Esophagus muscularis mucosa (tissue), 4 donors: ENCODE measurements at regions not wholly inside any gene's neighbourhood (a gene's known extent, or its start where the extent isn't known, plus 50 kb on each side); places are given as distances from the start of the nearest gene placed in this dataset.
"Not testable (repeated sequence)": the region's sequence is repeated elsewhere in the genome, so short reads cannot be mapped to it uniquely, and the experiment has no call there.

Source experiments
- DNase-seq: peaks from one replicate; pipeline ENCODE4 v3.0.0-alpha.2; 2017; ENCODE audit errors: extremely low spot score
- H3K27ac ChIP-seq, 4 donors: fragments of 200-600 bp; sonication (generic); replicated peaks in 1 of 4; 1 replicate in 3 of 4; 2 replicates in 1 of 4; pipeline ENCODE4 v1.5.1; 2016 to 2019; ENCODE audit warnings: mild to moderate bottlenecking in 1 of 4
- H3K27me3 ChIP-seq, 4 donors: fragments of 200-600 bp; sonication (generic); one replicate each; pipeline versions ENCODE4 v1.5.1 to v1.6.0; 2016 to 2019
- H3K36me3 ChIP-seq, 4 donors: fragments of 200-600 bp; sonication (generic); one replicate each; pipeline ENCODE4 v1.5.1; 2016 to 2019
- H3K4me1 ChIP-seq, 4 donors: fragments of 200-600 bp; sonication (generic); one replicate each; pipeline ENCODE4 v1.5.1; 2016 to 2019
- H3K4me3 ChIP-seq, 4 donors: fragments of 200-600 bp; sonication (generic); 1 replicate in 2 of 4; 2 replicates in 2 of 4; pipeline ENCODE4 v1.5.1; 2016 to 2019; ENCODE audit warnings: mild to moderate bottlenecking in 4 of 4, moderate library complexity in 1 of 4
- H3K9me3 ChIP-seq, 4 donors: fragments of 200-600 bp; sonication (generic); 1 replicate in 3 of 4; 2 replicates in 1 of 4; pipeline ENCODE4 v1.5.1; 2016 to 2019
- EP300 ChIP-seq: sonication (generic); formaldehyde crosslinking; IDR thresholded peaks from one replicate; pipeline ENCODE4 v1.6.1; 2017; ENCODE audit warnings: antibody characterized with exemption
- POLR2A ChIP-seq: fragments of 450-650 bp; IDR thresholded peaks from one replicate; pipeline ENCODE4 v1.6.1; 2017; ENCODE audit warnings: antibody characterized with exemption, moderate library complexity, mild to moderate bottlenecking, low read depth
- POLR2AphosphoS5 ChIP-seq, 2 donors: sonication (generic); formaldehyde crosslinking; IDR thresholded peaks; one replicate each; pipeline ENCODE4 v1.6.1; 2017; ENCODE audit warnings: antibody characterized with exemption in 2 of 2
- WGBS: methylation state at CpG from one replicate; pipeline ENCODE4 v1.1.5; 2018; 5-methylcytosine and 5-hydroxymethylcytosine counted together
- intact Hi-C: fragments of 100-400 bp; cut with DNase I; formaldehyde crosslinking; loops from one replicate; pipeline ENCODE4 v1.15.1; 2023
- TF ChIP-seq, protein P1 (sequence below), 3 experiments: fragments of 200-600 bp in 2 of 3; fragments of 450-650 bp in 1 of 3; sonication (generic) in 2 of 3; IDR thresholded peaks; one replicate each; pipeline ENCODE4 v1.5.1; 2017 to 2019; ENCODE audit warnings: antibody characterized with exemption in 3 of 3, mild to moderate bottlenecking in 2 of 3, moderate library complexity in 1 of 3

DNA sequence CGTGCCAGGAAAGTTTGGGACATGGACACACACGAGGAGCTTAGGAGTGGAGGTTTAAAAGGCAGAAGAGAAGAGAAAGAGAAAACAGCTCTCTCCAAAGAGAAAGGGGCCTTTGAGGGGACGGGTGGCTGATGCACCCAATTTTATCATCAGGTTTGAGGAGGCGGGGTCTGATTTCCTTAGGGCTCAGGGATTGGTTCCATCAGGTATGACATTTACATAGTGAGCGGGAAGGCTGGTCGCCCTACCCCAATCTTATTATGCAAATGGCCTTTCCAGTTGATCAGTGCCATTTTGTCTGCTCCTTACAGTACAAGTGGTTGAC is 749.1 kb upstream of the TPTE start:
- intact Hi-C loops: no loop called here
- Histone ChIP-seq H3K36me3 (no peaks in the 10 kb centered on the region), H3K4me1 (no peaks in the 10 kb centered on the region), H3K27me3 (peaks cover 0 to 57% (median 0%) of the 10 kb centered on the region in 4 donors), H3K4me3 (no peak overlapping the region), H3K27ac (no peak overlapping the region), H3K9me3 (peaks cover 0 to 33% (median 7%) of the 10 kb centered on the region in 4 donors)
- no peak for DNase-seq
- TF ChIP-seq POLR2A (no peak), EP300 (no peak), POLR2AphosphoS5 (IDR thresholded peaks at IDR 0.05) (no peak)
- TF ChIP-seq, protein P1, sequence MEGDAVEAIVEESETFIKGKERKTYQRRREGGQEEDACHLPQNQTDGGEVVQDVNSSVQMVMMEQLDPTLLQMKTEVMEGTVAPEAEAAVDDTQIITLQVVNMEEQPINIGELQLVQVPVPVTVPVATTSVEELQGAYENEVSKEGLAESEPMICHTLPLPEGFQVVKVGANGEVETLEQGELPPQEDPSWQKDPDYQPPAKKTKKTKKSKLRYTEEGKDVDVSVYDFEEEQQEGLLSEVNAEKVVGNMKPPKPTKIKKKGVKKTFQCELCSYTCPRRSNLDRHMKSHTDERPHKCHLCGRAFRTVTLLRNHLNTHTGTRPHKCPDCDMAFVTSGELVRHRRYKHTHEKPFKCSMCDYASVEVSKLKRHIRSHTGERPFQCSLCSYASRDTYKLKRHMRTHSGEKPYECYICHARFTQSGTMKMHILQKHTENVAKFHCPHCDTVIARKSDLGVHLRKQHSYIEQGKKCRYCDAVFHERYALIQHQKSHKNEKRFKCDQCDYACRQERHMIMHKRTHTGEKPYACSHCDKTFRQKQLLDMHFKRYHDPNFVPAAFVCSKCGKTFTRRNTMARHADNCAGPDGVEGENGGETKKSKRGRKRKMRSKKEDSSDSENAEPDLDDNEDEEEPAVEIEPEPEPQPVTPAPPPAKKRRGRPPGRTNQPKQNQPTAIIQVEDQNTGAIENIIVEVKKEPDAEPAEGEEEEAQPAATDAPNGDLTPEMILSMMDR (IDR thresholded peaks at IDR 0.05): no peak
- 54% methylated on average over 6 of the region's 6 CpGs for WGBS

DNA sequence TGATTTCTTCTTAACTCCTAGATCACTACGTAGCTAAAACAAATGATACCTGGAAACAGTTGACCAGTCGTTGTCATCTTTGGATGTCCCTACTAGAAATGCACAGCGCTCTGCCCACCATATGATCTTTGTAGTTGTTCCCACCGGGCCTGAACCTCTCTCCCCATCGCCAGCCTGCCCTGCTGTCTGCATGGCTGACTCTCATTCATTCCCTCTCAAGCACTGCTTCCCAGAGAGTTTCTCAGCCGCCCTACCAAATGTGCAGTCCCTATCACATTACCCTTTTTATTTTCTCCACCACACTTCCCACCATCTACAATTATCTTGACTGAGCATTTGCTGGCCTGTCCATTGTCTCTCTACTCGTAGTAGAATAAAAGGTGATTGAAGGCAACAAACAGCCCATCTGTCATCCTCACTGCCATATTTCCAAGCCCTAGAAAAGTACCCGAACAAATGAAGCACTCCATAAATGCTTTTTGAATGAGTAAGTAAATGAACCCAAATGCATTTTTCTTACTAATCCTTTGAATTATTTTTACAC is 748.4 kb upstream of the TPTE start:
- H3K36me3 ChIP-seq, H3K27ac ChIP-seq, H3K4me1 ChIP-seq, H3K4me3 ChIP-seq, intact Hi-C loops: not testable (repeated sequence)
- Histone ChIP-seq H3K9me3 (peaks cover 0 to 27% (median 4%) of the 10 kb centered on the region in 4 donors), H3K27me3 (peaks cover 0 to 51% (median 0%) of the 10 kb centered on the region in 4 donors)
- WGBS: 63% methylated on average over 8 of the region's 8 CpGs
- peak; percentile 92 for DNase-seq

DNA sequence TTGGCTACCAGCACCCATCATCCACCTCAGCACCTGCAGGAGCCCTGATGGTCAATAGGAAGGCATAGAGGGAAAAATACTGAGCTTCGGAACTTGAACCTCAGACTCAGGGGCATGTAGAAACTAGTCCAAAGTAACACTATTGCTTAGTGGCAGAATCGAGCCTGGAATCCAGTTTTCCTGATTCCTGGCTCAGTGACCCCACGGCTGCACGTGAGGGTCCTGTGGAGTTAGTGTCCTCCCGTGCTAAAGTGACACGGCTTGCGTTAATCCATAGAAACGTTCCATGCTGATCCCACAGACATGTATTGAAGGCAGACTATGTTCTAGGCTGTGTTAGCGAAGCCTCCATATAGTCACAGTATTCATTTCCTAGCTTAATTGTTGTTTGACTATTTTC is 747.0 kb upstream of the TPTE start:
- no peaks in the 10 kb centered on the region for H3K36me3 ChIP-seq
- no peak overlapping the region for H3K27ac ChIP-seq
- H3K9me3 ChIP-seq: peaks cover 0 to 23% (median 0%) of the 10 kb centered on the region in 4 donors
- no peaks in the 10 kb centered on the region for H3K4me1 ChIP-seq
- peak; percentile 92 for DNase-seq
- H3K4me3 ChIP-seq: no peak overlapping the region
- intact Hi-C loops: no loop called here
- peaks cover 0 to 51% (median 0%) of the 10 kb centered on the region in 4 donors for H3K27me3 ChIP-seq
- TF ChIP-seq, protein P1 (IDR thresholded peaks at IDR 0.05): no peak
- TF ChIP-seq EP300: no peak
- TF ChIP-seq POLR2A: no peak
- TF ChIP-seq POLR2AphosphoS5 (IDR thresholded peaks at IDR 0.05): no peak
- WGBS: 65% methylated on average over 9 of the region's 9 CpGs

DNA sequence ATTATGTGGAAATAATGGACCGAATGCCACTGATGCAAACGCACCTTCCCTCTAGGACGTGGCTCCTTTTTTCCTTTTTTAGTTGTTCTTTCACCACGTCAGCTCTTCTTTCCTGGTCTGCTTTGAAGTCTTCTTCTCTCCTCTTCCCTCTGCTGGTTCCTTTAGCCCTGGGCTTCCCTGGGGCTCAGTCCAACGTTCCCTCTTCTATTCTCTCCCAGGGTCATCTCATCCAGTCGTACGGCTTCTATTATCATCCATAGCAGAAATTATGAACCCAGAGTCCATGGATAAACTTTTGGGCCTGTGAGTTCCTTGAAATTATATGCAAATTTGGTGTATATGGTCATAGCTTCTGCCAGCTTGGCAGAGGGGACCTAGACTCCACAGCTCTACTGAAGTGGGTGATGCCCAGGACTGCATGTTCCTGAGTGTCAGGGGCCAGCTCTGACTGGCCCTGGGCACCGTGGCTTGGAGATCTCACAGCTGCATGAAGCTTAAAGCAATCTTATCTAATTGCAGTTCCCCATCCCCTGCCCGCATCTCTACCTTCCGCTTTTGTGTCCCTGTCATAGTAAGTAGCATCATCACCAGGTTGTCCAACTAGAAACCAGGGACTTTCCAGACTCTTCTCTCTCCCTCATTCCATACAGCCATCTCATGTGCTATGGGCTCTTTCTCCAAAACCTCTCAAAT is 746.3 kb upstream of the TPTE start:
- DNase-seq: peak; percentile 91

DNA sequence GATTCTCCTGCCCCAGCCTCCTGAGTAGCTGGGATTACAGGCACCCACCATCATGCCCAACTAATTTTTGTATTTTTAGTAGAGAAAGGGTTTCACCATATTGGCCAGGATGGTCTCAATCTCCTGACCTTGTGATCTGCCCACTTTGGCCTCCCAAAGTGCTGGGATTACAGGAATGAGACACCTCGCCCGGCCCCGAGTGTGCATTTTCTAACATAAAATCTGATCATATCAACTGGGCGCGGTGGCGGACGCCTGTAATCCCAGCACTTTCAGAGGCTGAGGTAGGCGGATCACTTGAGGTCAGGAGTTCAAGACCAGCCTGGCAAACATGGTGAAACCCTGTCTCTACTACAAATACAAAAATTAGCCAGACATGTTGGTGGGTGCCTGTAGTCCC is 745.5 kb upstream of the TPTE start:
- H3K4me1 ChIP-seq, intact Hi-C loops, H3K27ac ChIP-seq, H3K4me3 ChIP-seq, H3K36me3 ChIP-seq: not testable (repeated sequence)
- Histone ChIP-seq H3K9me3 (peaks cover 0 to 23% (median 0%) of the 10 kb centered on the region in 4 donors), H3K27me3 (peaks cover 0 to 50% (median 0%) of the 10 kb centered on the region in 4 donors)
- DNase-seq: peak; percentile 86
- 69% methylated on average over 8 of the region's 8 CpGs for WGBS

More for the DNA sequence above, 746.3 kb upstream of the TPTE start:
- H3K4me3 ChIP-seq, intact Hi-C loops, H3K4me1 ChIP-seq, H3K36me3 ChIP-seq, H3K27ac ChIP-seq: not testable (repeated sequence)
- WGBS: 76% methylated on average over 10 of the region's 10 CpGs
- peaks cover 0 to 51% (median 0%) of the 10 kb centered on the region in 4 donors for H3K27me3 ChIP-seq
- peaks cover 0 to 23% (median 0%) of the 10 kb centered on the region in 4 donors for H3K9me3 ChIP-seq

DNA sequence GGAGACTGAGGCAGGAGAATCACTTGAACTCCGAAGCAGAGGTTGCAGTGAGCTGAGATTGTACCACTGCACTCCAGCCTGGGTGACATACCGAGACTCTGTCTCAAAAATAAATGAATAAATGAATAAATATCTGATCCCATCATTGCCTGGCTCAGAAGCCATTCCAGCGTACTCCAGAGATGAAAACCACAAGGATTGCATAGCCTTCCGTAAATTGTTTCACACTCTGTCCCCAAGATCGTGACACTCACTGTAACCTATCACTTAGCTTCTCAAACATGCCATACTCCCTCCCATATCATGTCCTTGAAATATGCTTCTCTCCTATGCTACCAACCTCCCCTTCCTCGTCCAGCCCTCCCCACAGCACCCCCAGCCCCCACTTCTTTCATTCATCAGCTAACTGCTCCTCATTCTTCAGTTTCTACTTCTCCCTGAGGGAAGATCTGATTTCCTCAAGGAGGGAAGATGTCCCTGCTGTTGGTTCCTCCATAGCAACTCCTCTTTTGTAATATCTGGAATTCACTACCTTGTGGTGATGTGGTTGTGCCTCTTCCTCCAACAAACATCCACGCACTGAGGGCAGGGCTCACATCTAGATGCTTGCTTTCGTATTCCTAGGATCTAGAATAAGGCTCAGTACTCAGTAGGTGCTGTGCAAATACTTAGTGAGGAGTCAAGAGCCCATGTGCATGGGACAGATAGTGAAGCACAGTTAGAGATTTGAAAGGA is 744.9 kb upstream of the TPTE start:
- peak; percentile 91 for DNase-seq
- H3K4me1 ChIP-seq, H3K27ac ChIP-seq, H3K4me3 ChIP-seq, intact Hi-C loops, H3K36me3 ChIP-seq: not testable (repeated sequence)
- peaks cover 0 to 21% (median 0%) of the 10 kb centered on the region in 4 donors for H3K9me3 ChIP-seq
- H3K27me3 ChIP-seq: peaks cover 0 to 44% (median 0%) of the 10 kb centered on the region in 4 donors
- WGBS: 56% methylated on average over 8 of the region's 8 CpGs

DNA sequence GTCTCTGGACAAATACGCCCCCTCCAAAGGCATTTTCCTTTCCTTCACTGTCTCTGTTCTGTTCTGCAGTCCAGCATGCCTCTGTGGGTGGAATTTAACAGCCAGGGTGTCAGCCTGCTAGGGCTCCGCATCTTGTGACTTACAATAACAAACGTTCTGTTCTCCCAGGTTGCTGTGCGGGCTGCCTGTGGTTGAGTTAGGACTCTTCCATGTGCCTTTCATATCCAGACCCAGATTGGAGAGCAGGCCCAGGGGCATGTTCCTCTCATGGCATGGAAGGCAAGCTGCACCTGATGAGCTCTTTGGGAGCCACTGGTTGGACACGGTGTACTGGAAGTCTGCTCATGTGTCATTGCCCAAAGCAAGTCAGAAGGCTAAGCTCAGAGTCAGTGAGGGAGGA is 742.8 kb upstream of the TPTE start:
- H3K4me3 ChIP-seq, H3K27ac ChIP-seq, H3K4me1 ChIP-seq, H3K36me3 ChIP-seq, intact Hi-C loops: not testable (repeated sequence)
- 72% methylated on average over 5 of the region's 5 CpGs for WGBS
- peaks cover 0 to 35% (median 0%) of the 10 kb centered on the region in 4 donors for H3K27me3 ChIP-seq
- peak; percentile 93 for DNase-seq
- peaks cover 0 to 15% (median 0%) of the 10 kb centered on the region in 4 donors for H3K9me3 ChIP-seq
